Brain pericyte (primary cell): ENCODE measurements at regions not wholly inside any gene's neighbourhood (a gene's known extent, or its start where the extent isn't known, plus 50 kb on each side); places are given as distances from the start of the nearest gene placed in this dataset.
"Not testable (repeated sequence)": the region's sequence is repeated elsewhere in the genome, so short reads cannot be mapped to it uniquely, and the experiment has no call there.

Experiments
- DNase-seq: peaks from one replicate; pipeline ENCODE4 v3.0.0-alpha.2; 2012; ENCODE audit warnings: low read depth, low spot score

DNA sequence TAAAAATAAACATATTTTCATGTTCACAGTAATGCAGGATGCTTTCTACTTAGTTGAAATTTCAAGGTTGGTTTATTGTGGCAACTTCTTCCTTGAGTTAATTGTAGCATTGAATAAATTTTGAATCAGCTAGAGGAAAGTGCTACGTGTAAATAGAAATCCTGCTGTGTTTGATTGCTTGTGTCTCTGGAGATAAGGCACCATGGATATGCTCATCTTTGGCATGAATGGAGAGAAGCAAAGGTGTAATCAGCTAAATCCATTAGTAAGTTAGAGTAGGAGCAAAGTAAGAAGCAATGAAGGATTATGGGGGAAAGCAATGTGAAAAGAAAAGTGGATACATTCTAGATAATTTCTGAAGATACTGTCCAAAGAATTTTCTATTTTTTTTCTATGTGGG lies 331.1 kb downstream of the PTPRC start:
- DNase-seq: no peak

DNA sequence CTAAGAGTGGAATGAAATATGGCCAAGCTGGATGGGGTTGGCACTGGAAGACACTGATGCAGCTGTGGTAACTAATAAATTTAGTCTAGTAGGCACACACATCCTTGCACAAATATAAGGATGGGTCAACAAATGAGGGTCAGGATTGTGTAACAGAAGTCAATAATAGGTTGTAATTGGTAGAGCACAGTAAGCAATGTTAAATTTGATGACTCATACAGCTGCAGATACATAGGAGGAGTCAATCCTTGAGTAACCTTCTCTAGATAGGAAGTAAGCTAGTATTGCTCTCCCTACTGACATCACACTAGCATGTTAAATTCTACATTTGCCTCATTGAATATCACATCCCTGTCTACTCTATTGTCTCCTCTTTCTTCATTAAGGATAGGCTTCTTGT lies 332.1 kb downstream of the PTPRC start:
- peak; percentile 18 for DNase-seq

- no peak for DNase-seq
These were observed 339.1 kb downstream of the PTPRC start for GRCh38 chr1:198977909-198978308.

DNA sequence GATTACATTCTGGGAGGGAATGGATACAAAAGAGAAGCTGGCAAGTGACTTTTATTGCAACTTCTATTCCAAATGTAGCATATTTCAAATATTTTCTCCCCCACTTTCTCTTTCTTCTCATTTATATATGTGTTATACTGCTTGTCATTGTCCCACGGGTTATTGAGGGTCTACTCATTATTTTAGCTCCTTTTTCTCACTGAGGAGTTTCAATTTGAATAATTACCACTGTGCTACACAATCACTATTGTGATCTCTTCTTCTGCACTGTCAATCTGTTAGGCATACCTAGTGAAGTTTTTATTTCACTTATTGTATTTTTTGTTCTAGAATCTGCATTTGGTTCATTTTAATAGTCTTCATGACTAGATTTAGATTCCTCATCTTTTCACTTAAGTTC lies 339.7 kb downstream of the PTPRC start:
- no peak for DNase-seq

GRCh38 chr1:198986036-198986435 lies 347.2 kb downstream of the PTPRC start:
- DNase-seq: no peak

DNA sequence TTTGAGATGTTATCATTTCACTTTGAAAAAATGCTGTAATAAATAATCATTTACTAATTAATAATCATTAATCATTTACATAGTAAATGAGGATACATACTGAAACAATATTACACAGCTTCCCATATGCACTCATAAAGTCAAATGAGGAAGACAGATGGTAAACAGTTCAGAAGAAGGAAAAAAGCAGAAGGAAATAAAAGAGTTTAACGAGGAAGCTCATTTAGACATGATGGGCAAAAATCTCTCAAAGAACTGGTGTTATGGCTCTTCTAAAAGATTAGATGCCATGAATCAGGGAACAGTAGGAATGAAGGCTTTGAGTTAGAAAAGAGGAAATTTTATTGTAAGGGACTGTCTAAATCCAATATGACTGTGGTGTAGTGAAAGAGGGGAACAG lies 347.6 kb downstream of the PTPRC start:
- no peak for DNase-seq

- DNase-seq: peak; percentile 51
These were observed 363.8 kb downstream of the PTPRC start for GRCh38 chr1:199002661-199003060.

- no peak for DNase-seq
These were observed 368.6 kb downstream of the PTPRC start for GRCh38 chr1:199007423-199007822.

DNA sequence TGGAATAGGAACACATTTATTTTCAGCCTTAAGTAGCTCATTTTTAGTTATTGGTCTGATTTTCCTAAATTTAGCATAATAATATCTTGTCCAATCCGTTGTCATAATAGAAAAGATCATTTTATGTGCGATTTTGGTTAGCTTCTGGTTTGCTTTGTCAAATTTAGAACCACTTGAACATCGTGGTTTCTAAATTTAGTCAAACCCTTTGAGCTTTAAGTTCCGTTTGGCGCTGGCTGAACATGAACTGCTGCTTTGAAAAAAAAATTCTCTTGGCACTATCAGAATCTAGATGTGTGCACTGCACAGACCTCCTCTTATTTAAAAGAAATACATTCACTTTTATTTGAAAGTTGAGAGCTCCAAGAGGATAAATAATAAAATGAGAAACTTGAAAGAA lies 370.6 kb downstream of the PTPRC start:
- no peak for DNase-seq

DNA sequence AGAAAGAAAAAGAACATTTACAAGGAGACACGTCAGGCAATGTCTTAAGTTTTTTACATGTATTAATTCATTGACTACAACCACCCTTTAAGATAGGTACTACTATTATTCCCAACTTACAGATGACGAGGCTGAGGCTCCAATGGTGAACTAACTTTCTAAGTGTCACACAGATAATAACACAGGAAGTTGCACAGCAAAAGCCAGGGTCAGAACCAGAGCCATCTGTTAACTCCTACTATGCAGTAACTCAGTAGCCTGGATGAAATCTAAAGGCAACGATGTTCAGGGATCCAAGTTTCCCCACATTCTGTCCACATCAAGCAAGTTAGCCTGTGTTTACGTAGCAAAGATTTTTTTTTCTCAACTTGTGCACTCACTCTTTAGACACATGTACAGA lies 371.7 kb downstream of the PTPRC start:
- DNase-seq: no peak

DNA sequence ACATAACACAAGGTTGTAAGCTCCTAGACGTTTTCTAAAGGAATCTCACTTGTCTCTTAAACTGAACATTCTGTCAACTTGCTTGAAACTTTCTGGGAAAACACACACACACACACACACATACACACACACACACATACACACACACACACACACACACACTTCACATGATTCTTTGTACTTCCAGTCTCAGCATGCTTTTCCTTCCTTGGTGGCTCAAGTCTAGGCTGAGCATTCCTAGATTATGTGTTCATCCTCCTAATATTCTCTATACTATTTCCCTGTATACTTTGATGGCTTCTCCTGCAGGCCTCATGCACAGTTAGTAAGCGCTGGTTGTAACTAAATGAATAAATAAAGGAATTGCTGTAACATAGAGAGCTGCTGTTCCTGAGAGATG lies 372.1 kb downstream of the PTPRC start:
- DNase-seq: peak; percentile 11

- DNase-seq: no peak
These were observed 377.0 kb downstream of the PTPRC start for GRCh38 chr1:199015799-199016198.

DNA sequence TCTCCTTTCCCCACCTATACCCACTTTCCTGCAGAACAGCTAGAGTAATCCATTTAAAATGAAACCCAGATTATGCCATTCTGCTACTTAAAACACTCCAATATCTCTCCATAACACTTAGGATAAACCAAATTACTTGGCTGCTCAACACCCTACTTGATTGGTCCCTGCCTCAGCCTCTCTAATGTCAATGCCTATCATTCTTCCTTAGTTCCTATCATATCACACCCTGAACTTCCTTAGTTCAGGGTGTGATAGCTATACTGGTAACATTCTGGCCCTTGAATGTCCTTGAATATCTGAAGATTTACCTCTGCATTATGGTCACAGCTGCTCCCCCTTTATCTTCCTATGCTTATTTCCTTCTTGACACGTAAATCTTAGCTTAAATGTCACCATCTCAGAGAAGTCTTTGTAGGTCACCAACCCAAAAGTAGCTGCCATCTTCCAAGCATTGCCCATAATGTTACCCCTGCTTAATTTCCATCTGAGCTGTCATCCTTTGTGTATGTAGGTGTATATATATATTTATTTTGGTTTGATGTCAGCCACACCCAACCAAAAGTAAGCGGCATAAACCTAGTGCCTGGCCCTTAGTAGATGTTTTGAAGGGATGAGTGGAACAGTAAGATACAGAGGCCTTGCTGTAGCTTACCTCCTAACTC lies 379.8 kb downstream of the PTPRC start:
- no peak for DNase-seq

- no peak for DNase-seq
These were observed 381.2 kb downstream of the PTPRC start for GRCh38 chr1:199020051-199020450.

- DNase-seq: no peak
These were observed 382.1 kb downstream of the PTPRC start for GRCh38 chr1:199020904-199021303.

DNA sequence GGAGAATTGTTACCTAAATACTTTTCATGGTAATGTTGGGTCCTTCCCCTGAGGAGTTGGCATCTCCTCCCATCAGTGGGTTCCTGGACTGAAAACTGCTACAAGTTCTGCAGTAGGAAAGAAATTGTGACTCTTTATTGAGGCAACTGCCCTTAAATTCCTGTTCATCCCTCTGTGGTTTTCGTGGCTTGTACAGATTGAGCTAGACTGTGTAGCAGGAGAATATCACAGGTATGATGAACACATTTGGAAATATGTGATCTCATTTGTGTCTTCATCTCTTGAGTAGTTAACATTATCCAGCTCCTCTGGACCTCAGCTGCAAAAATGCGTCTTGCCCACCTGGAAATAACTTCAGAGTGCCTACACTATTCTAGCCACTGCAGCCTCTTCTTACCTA lies 390.6 kb downstream of the PTPRC start:
- no peak for DNase-seq

- DNase-seq: no peak
These were observed 391.0 kb downstream of the PTPRC start for GRCh38 chr1:199029855-199030254.

- not testable (repeated sequence) for DNase-seq
These were observed 391.7 kb downstream of the PTPRC start for GRCh38 chr1:199030541-199030940.

DNA sequence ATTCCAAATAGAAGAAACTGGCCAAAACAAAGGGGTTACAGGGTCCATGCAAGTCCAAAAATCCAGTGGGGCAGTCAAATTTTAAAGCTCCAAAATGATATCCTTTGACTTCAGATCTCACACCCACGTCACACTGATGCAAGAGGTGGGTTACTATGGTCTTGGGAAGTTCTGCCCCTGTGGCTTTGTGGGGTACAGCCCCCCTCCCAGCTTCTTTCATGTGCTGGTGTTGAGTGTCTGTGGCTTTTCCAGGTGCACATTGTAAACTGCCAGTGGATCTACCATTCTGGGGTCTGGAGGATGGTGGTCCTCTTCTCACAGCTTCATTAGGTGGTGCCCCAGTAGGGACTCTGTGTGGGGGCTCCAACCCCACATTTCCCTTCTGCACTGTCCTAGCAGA lies 392.3 kb downstream of the PTPRC start:
- DNase-seq: not testable (repeated sequence)

DNA sequence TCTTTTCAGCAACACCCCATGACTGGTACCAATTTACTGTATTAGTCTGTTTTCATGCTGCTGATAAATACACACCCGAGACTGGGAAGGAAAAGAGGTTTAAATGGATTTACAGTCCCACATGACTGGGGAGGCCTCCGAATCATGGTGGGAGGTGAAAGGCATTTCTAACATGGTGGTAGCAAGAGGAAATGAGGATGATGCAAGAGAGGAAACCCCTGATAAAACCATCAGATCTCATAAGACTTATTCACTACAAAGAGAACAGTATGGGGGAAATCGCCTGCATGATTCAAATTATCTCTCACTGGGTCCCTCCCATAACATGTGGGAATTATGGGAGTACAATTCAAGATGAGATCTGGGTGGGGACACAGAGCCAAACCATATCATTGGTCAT lies 393.6 kb downstream of the PTPRC start:
- DNase-seq: not testable (repeated sequence)

- DNase-seq: no peak
These were observed 394.8 kb downstream of the PTPRC start for GRCh38 chr1:199033661-199034060.

DNA sequence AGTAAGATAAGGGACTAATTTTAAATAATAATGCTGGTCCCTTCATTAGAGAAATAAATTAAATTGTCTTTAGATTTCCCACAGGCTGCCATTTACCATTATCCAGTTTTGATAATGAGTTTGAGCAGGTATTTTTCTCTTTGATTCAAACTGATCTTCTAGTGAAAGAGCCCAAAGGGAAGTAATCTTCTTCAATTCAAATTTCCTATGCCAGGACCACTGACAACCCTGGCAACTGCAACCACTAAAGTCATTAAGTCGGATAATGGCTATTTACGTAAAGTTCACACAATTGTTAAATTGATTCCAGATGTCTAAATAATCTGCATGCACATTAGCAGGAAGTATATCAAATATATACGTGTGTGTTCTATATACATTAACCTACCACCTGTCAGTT lies 399.3 kb downstream of the PTPRC start:
- no peak for DNase-seq

- no peak for DNase-seq
These were observed 401.5 kb downstream of the PTPRC start for GRCh38 chr1:199040076-199040905.
